Keratinocyte (primary cell): ENCODE measurements at regions not wholly inside any gene's neighbourhood (a gene's known extent, or its start where the extent isn't known, plus 50 kb on each side); places are given as distances from the start of the nearest gene placed in this dataset.

Experiments used
- CTCF ChIP-seq, 3 experiments: IDR thresholded peaks in 1 of 3; conservative IDR thresholded peaks in 1 of 3; optimal IDR thresholded peaks in 1 of 3; 2 replicates in 2 of 3; 3 replicates in 1 of 3; pipeline versions ENCODE3 to v1.5.1; 2011; ENCODE audit warnings: low read length in 3 of 3, mild to moderate bottlenecking in 3 of 3, moderate library complexity in 2 of 3, control low read depth in 1 of 3, inconsistent platforms in 1 of 3; ENCODE audit not compliant: insufficient read depth in 2 of 3; ENCODE audit errors: extremely low read depth in 1 of 3
- EZH2 ChIP-seq: IDR thresholded peaks from one replicate; pipeline ENCODE4 v1.6.1; 2012; ENCODE audit warnings: inconsistent platforms, mild to moderate bottlenecking, low read length, moderate library complexity

- TF ChIP-seq CTCF (optimal IDR thresholded peaks at IDR 0.05 in 1 of 3, IDR thresholded peaks at IDR 0.05 in 1 of 3, conservative IDR thresholded peaks at IDR 0.05 in 1 of 3; ENCODE audit: extremely low read depth in 1 of 3, insufficient read depth in 2 of 3, low read length in 3 of 3) (no peak), EZH2 (no peak)
Measured at GRCh38 chr7:11946794-11947193, 114.8 kb upstream of the THSD7A start.
